AG09319 (cell line): ENCODE measurements at regions not wholly inside any gene's neighbourhood (a gene's known extent, or its start where the extent isn't known, plus 50 kb on each side); places are given as distances from the start of the nearest gene placed in this dataset.

Experiments used
- DNase-seq: peaks from one replicate; pipeline ENCODE4 v3.0.0-alpha.2; 2010; ENCODE audit warnings: low read depth; ENCODE audit errors: extremely low read depth
- CTCF ChIP-seq: IDR thresholded peaks from 2 replicates; pipeline ENCODE4 v1.5.1; 2011; ENCODE audit warnings: low read depth, mild to moderate bottlenecking, inconsistent platforms, low read length, moderate library complexity

GRCh38 chr4:138741766-138742377 lies 273.7 kb upstream of the NOCT start:
- TF ChIP-seq CTCF, result no peak
- no peak for DNase-seq

GRCh38 chr4:138740816-138741745 lies 274.5 kb upstream of the NOCT start:
- TF ChIP-seq CTCF, result no peak
- no peak for DNase-seq

- no peak for DNase-seq
- no peak for TF ChIP-seq CTCF
Measured at GRCh38 chr4:138736362-138736761, 279.2 kb upstream of the NOCT start.

GRCh38 chr4:138734746-138735145 lies 280.8 kb upstream of the NOCT start:
- DNase-seq, result peak; percentile 49
- no peak for TF ChIP-seq CTCF

GRCh38 chr4:138728566-138728965 lies 287.0 kb upstream of the NOCT start:
- no peak for TF ChIP-seq CTCF
- no peak for DNase-seq

- no peak for TF ChIP-seq CTCF
- DNase-seq, result no peak
Measured at GRCh38 chr4:138727731-138728130, 287.9 kb upstream of the NOCT start.

GRCh38 chr4:138724530-138724929 lies 291.1 kb upstream of the NOCT start:
- no peak for TF ChIP-seq CTCF
- DNase-seq, result no peak
